ENCODE measurements at regions not wholly inside any gene's neighbourhood (a gene's known extent, or its start where the extent isn't known, plus 50 kb on each side); places are given as distances from the start of the nearest gene placed in this dataset.

- no peaks in the 10 kb centered on the region for H3K27me3 ChIP-seq
- WGBS, 2 donors: 91 to 97% methylated on average over 2 of the region's 2 CpGs
- no peaks in the 10 kb centered on the region for H3K4me1 ChIP-seq
- H3K27ac ChIP-seq: no peak overlapping the region
- ATAC-seq (ENCODE audit: low FRiP score in 2 of 2) (no peak), DNase-seq (no peak)
- no peaks in the 10 kb centered on the region for H3K36me3 ChIP-seq
- TF ChIP-seq EP300 (IDR thresholded peaks at IDR 0.05) (no peak), POLR2A (IDR thresholded peaks at IDR 0.05) (no peak), POLR2AphosphoS5 (IDR thresholded peaks at IDR 0.05) (no peak)
- TF ChIP-seq, protein P1, sequence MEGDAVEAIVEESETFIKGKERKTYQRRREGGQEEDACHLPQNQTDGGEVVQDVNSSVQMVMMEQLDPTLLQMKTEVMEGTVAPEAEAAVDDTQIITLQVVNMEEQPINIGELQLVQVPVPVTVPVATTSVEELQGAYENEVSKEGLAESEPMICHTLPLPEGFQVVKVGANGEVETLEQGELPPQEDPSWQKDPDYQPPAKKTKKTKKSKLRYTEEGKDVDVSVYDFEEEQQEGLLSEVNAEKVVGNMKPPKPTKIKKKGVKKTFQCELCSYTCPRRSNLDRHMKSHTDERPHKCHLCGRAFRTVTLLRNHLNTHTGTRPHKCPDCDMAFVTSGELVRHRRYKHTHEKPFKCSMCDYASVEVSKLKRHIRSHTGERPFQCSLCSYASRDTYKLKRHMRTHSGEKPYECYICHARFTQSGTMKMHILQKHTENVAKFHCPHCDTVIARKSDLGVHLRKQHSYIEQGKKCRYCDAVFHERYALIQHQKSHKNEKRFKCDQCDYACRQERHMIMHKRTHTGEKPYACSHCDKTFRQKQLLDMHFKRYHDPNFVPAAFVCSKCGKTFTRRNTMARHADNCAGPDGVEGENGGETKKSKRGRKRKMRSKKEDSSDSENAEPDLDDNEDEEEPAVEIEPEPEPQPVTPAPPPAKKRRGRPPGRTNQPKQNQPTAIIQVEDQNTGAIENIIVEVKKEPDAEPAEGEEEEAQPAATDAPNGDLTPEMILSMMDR (IDR thresholded peaks at IDR 0.05): no peak
- H3K4me3 ChIP-seq: no peak overlapping the region
- no peaks in the 10 kb centered on the region for H3K9me3 ChIP-seq
Observed at GRCh38 chr9:88326936-88327335, 61.3 kb upstream of the SPIN1 start.

DNA sequence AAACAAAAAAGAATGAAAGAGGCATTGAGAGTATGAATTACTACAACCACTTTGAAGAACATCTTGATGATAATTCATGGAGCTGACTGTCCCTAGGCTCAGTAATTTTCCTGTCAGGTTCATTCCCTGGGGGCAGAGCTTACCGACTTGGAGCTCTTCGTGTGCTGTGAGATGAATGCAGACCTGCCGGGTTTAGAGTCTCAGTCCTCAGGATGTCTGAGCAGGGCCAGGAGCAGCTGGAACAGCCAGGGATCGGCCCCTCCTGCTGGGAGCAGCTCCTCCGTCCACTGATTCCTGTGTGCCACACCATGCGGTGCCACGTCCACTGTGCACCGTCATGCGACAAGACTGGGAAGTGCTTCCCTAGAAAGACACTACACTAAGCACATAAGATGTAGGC, 62.2 kb upstream of the SPIN1 start:
- TF ChIP-seq POLR2AphosphoS5 (IDR thresholded peaks at IDR 0.05): no peak
- no peak for TF ChIP-seq EP300 (IDR thresholded peaks at IDR 0.05)
- TF ChIP-seq, protein P1 (IDR thresholded peaks at IDR 0.05): no peak
- no peak for TF ChIP-seq POLR2A (IDR thresholded peaks at IDR 0.05)
- peak in 1 of 2 donors; percentile 33 for DNase-seq
- Histone ChIP-seq H3K36me3 (no peaks in the 10 kb centered on the region), H3K27me3 (no peaks in the 10 kb centered on the region), H3K9me3 (no peaks in the 10 kb centered on the region), H3K4me3 (no peak overlapping the region), H3K27ac (no peak overlapping the region), H3K4me1 (no peaks in the 10 kb centered on the region)
- ATAC-seq (ENCODE audit: low FRiP score in 2 of 2): no peak
- WGBS, 2 donors: 97 to 98% methylated on average over 9 of the region's 9 CpGs

DNA sequence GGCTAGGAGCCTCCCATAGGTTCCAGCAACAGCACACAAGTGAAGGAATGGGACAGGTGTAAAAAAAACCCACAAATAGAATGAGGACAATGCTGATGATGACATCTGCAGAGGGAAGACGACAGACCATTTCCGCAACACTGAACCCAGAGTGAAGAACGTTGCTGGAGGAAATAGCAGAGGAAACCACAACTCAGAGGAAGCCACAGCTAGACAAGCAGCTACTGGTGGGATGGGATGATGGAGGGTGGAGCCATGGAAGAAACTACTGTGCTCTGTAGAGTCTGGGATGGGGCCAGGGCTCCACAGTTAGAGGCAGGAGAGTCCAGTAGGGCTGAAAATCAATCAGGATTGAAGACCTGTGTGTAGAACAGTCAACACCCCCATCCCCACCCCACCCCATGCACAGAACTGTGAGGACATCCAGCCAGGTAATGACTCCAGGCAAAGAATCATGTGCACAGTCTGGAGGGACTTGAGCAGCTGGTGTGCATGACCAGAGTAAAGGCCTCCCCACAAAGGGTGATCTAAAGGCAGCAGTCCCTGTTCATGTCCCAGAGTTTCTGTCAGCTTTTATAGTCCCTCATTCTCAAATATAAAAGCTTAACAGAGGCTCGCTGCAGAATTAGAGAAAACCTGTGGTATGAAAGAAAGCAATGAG, 65.2 kb upstream of the SPIN1 start:
- H3K9me3 ChIP-seq: no peaks in the 10 kb centered on the region
- no peaks in the 10 kb centered on the region for H3K36me3 ChIP-seq
- peak; percentile 45 to 69 for ATAC-seq (ENCODE audit: low FRiP score in 2 of 2)
- peak in 1 of 2 donors; percentile 31 for DNase-seq
- no peaks in the 10 kb centered on the region for H3K4me1 ChIP-seq
- no peak overlapping the region for H3K27ac ChIP-seq
- TF ChIP-seq POLR2AphosphoS5 (IDR thresholded peaks at IDR 0.05) (peak in 1 of 2 donors; percentile 38), POLR2A (IDR thresholded peaks at IDR 0.05) (no peak)
- WGBS, 2 donors: 48 to 63% methylated on average over 4 of the region's 4 CpGs
- no peak overlapping the region for H3K4me3 ChIP-seq
- no peaks in the 10 kb centered on the region for H3K27me3 ChIP-seq

DNA sequence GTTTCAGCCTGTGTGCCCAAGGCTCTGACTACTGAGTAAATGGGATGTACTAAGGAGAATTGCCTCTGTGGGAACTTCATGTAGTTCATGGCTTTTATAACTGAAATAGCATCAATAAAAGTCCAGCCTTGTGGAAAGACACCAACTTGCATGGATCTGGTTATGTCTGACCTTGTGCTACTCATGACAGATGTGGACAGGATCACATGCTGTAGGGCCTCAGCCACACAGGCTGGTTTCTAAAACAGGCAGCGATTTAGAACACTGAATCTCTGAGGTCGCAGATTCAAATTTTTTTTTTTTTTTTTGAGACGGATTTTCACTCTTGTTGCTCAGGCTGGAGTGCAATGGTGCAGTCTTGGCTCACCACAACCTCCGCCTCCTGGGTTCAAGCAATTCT, 66.5 kb upstream of the SPIN1 start:
- Histone ChIP-seq H3K27me3 (no peaks in the 10 kb centered on the region), H3K36me3 (no peaks in the 10 kb centered on the region), H3K9me3 (no peaks in the 10 kb centered on the region), H3K27ac (no peak overlapping the region), H3K4me1 (no peaks in the 10 kb centered on the region), H3K4me3 (no peak overlapping the region)
- ATAC-seq (ENCODE audit: low FRiP score in 2 of 2) (no peak), DNase-seq (no peak)
- TF ChIP-seq, protein P1 (IDR thresholded peaks at IDR 0.05): no peak
- TF ChIP-seq EP300 (IDR thresholded peaks at IDR 0.05): no peak
- no peak for TF ChIP-seq POLR2A (IDR thresholded peaks at IDR 0.05)
- no peak for TF ChIP-seq POLR2AphosphoS5 (IDR thresholded peaks at IDR 0.05)
- 85 to 93% methylated on average over 4 of the region's 4 CpGs for WGBS, 2 donors

GRCh38 chr9:88320748-88321415, 67.4 kb upstream of the SPIN1 start:
- Histone ChIP-seq H3K27ac (no peak overlapping the region), H3K4me3 (no peak overlapping the region), H3K4me1 (no peaks in the 10 kb centered on the region), H3K27me3 (no peaks in the 10 kb centered on the region), H3K36me3 (no peaks in the 10 kb centered on the region), H3K9me3 (no peaks in the 10 kb centered on the region)
- no peak for TF ChIP-seq POLR2A (IDR thresholded peaks at IDR 0.05)
- WGBS, 2 donors: 92 to 96% methylated on average over 9 to 11 of the region's 11 CpGs
- ATAC-seq (ENCODE audit: low FRiP score in 2 of 2): no peak
- DNase-seq: no peak
